Pancreas (tissue), 10 donors: ENCODE measurements at regions not wholly inside any gene's neighbourhood (a gene's known extent, or its start where the extent isn't known, plus 50 kb on each side); places are given as distances from the start of the nearest gene placed in this dataset.
A peak's percentile ranks its signal among the peaks of the same experiment; 100 is the strongest.

Experiments used
- ATAC-seq, 4 donors: fragments of 200-7000 bp; cut with Tn5 transposase; one replicate each; pipeline versions ENCODE4 v1.8.0 to v1.9.1; 2020; ENCODE audit warnings: mild to moderate bottlenecking in 4 of 4, moderate library complexity in 4 of 4
- DNase-seq, 6 donors: peaks; one replicate each; pipeline ENCODE4 v3.0.0-alpha.2; 2020
- FAIRE-seq: peaks from 2 replicates; lab custom pipeline; 2012; peaks lifted over from hg19 to GRCh38; lab: Jason Lieb, UNC
- H3K27ac ChIP-seq, 4 donors: fragments of 200-600 bp; sonication (generic); 1 replicate in 3 of 4; 2 replicates in 1 of 4; pipeline versions ENCODE4 v1.5.0 to v1.8.0; 2020
- H3K27me3 ChIP-seq, 4 donors: fragments of 200-600 bp; one replicate each; pipeline ENCODE4 v1.8.0; 2021
- H3K36me3 ChIP-seq, 3 donors: fragments of 200-600 bp; sonication (generic) in 1 of 3; one replicate each; pipeline versions ENCODE4 v1.5.0 to v1.8.0; 2020 to 2021
- H3K4me1 ChIP-seq, 3 donors: fragments of 200-600 bp; one replicate each; pipeline ENCODE4 v1.8.0; 2021
- H3K4me3 ChIP-seq, 4 donors: fragments of 200-600 bp; sonication (generic) in 2 of 4; one replicate each; pipeline versions ENCODE4 v1.5.0 to v1.8.0; 2020 to 2021
- H3K9me3 ChIP-seq, 4 donors: fragments of 200-600 bp; one replicate each; pipeline ENCODE4 v1.8.0; 2021
- CTCF ChIP-seq, 4 donors: fragments of 200-600 bp; sonication (generic) in 3 of 4; IDR thresholded peaks; one replicate each; pipeline versions ENCODE4 v1.5.0 to v1.8.0; 2021; ENCODE audit warnings: antibody characterized with exemption in 4 of 4
- WGBS, 2 donors: extraction: QIAGEN DNeasy Blood & Tissue Kit; methylation state at CpG; one replicate each; pipeline ENCODE4 v1.1.7; 2013; 5-methylcytosine and 5-hydroxymethylcytosine counted together
- intact Hi-C, 3 donors: fragments of 100-400 bp; cut with DNase I; formaldehyde crosslinking; loops; one replicate each; pipeline versions ENCODE4 v1.11.1 to v1.14.2; 2022
- donor health status: healthy with polysubstance abuse.
- donor health status: DM: no; HTN: no; CAD: no; lungs with moderate emphysema.
- donor health status: DM: no; HTN: no; CAD: no.
- donor health status: control.
- donor health status: control.
- donor health status: Bipolar disorder and iron deficiency.
- donor health status: DM: yes; HTN: yes; CAD: no.
- donor health status: DM: no; HTN: no; CAD: no.
- donor health status: DM: no; HTN: no; CAD: no.
- donor health status: DM: yes; HTN: yes; CAD: no.

- DNase-seq (no peak), ATAC-seq (peak in 1 of 4 donors; percentile 38), FAIRE-seq (no peak)
- Histone ChIP-seq H3K4me3 (no peak overlapping the region), H3K27ac (no peak overlapping the region), H3K36me3 (no peaks in the 10 kb centered on the region), H3K27me3 (no peaks in the 10 kb centered on the region), H3K4me1 (no peaks in the 10 kb centered on the region), H3K9me3 (no peaks in the 10 kb centered on the region)
- intact Hi-C loops, result no loop called here
- 67 to 71% methylated on average over 14 of the region's 14 CpGs for WGBS, 2 donors
- TF ChIP-seq CTCF (IDR thresholded peaks at IDR 0.05), result no peak
Observed at GRCh38 chr1:38624336-38625039, 235.1 kb downstream of the RRAGC start.

- 71 to 83% methylated on average over 7 of the region's 7 CpGs for WGBS, 2 donors
- no peak overlapping the region for H3K4me3 ChIP-seq
- intact Hi-C loops, result no loop called here
- FAIRE-seq (no peak), ATAC-seq (no peak), DNase-seq (no peak)
- H3K9me3 ChIP-seq, result no peaks in the 10 kb centered on the region
- no peaks in the 10 kb centered on the region for H3K27me3 ChIP-seq
- H3K36me3 ChIP-seq, result no peaks in the 10 kb centered on the region
- no peak for TF ChIP-seq CTCF (IDR thresholded peaks at IDR 0.05)
- no peak overlapping the region for H3K27ac ChIP-seq
- no peaks in the 10 kb centered on the region for H3K4me1 ChIP-seq
Observed at GRCh38 chr1:38623529-38623928, 236.0 kb downstream of the RRAGC start.

- FAIRE-seq (no peak), ATAC-seq (no peak), DNase-seq (no peak)
- intact Hi-C loops, result no loop called here
- H3K4me1 ChIP-seq, result no peaks in the 10 kb centered on the region
- no peak overlapping the region for H3K27ac ChIP-seq
- no peak for TF ChIP-seq CTCF (IDR thresholded peaks at IDR 0.05)
- H3K9me3 ChIP-seq, result no peaks in the 10 kb centered on the region
- H3K27me3 ChIP-seq, result peaks cover 0 to 4% (median 0%) of the 10 kb centered on the region in 4 donors
- 67 to 69% methylated on average over 6 of the region's 6 CpGs for WGBS, 2 donors
- H3K36me3 ChIP-seq, result no peaks in the 10 kb centered on the region
- H3K4me3 ChIP-seq, result no peak overlapping the region
Observed at GRCh38 chr1:38622197-38622596, 237.4 kb downstream of the RRAGC start.

GRCh38 chr1:38616846-38617245, 242.7 kb downstream of the RRAGC start:
- Histone ChIP-seq H3K27me3 (peaks cover 0 to 9% (median 0%) of the 10 kb centered on the region in 4 donors), H3K4me3 (no peak overlapping the region), H3K9me3 (no peaks in the 10 kb centered on the region), H3K27ac (no peak overlapping the region), H3K36me3 (no peaks in the 10 kb centered on the region), H3K4me1 (no peaks in the 10 kb centered on the region)
- DNase-seq (no peak), ATAC-seq (no peak), FAIRE-seq (no peak)
- 15 to 26% methylated on average over 3 of the region's 3 CpGs for WGBS, 2 donors
- intact Hi-C loops, result no loop called here
- TF ChIP-seq CTCF (IDR thresholded peaks at IDR 0.05), result no peak

- no peak for DNase-seq
- intact Hi-C loops, result no loop called here
- Histone ChIP-seq H3K27me3 (peaks cover 0 to 9% (median 0%) of the 10 kb centered on the region in 4 donors), H3K27ac (no peak overlapping the region), H3K4me3 (no peak overlapping the region), H3K36me3 (no peaks in the 10 kb centered on the region), H3K9me3 (no peaks in the 10 kb centered on the region), H3K4me1 (no peaks in the 10 kb centered on the region)
- no peak for FAIRE-seq
- 52 to 58% methylated on average over 1 of the region's 1 CpG for WGBS, 2 donors
- no peak for ATAC-seq
- TF ChIP-seq CTCF (IDR thresholded peaks at IDR 0.05), result no peak
Observed at GRCh38 chr1:38615680-38616079, 243.9 kb downstream of the RRAGC start.
